Endothelial cell (in vitro differentiated cells): ENCODE measurements at regions not wholly inside any gene's neighbourhood (a gene's known extent, or its start where the extent isn't known, plus 50 kb on each side); places are given as distances from the start of the nearest gene placed in this dataset.

Source experiments
- DNase-seq: peaks from one replicate; pipeline ENCODE4 v3.0.0; 2021; ENCODE audit warnings: low spot score
- H3K27ac Mint-ChIP-seq: one replicate; pipeline ENCODE4 v1.8.0; 2021; ENCODE audit warnings: mixed read lengths, inconsistent platforms; ENCODE audit not compliant: unreplicated experiment
- H3K27me3 Mint-ChIP-seq: one replicate; pipeline ENCODE4 v1.8.0; 2021; ENCODE audit warnings: mild to moderate bottlenecking, moderate library complexity, mixed read lengths, inconsistent platforms; ENCODE audit not compliant: unreplicated experiment
- H3K36me3 Mint-ChIP-seq: one replicate; pipeline ENCODE4 v1.8.0; 2021; ENCODE audit warnings: mild to moderate bottlenecking, low read depth, mixed read lengths, inconsistent platforms; ENCODE audit not compliant: unreplicated experiment
- H3K4me1 Mint-ChIP-seq: one replicate; pipeline ENCODE4 v1.8.0; 2021; ENCODE audit warnings: mild to moderate bottlenecking, mixed read lengths, inconsistent platforms; ENCODE audit not compliant: unreplicated experiment
- H3K4me3 Mint-ChIP-seq: one replicate; pipeline ENCODE4 v1.8.0; 2021; ENCODE audit warnings: mild to moderate bottlenecking, mixed read lengths, inconsistent platforms; ENCODE audit not compliant: unreplicated experiment
- H3K9me3 Mint-ChIP-seq: one replicate; pipeline ENCODE4 v1.8.0; 2021; ENCODE audit warnings: mixed read lengths, inconsistent platforms; ENCODE audit not compliant: unreplicated experiment
- TF ChIP-seq, protein P1 (sequence below): fragments of 200-600 bp; sonication (generic); IDR thresholded peaks from one replicate; pipeline ENCODE4 v1.5.0; 2021; ENCODE audit warnings: antibody characterized with exemption; ENCODE audit not compliant: unreplicated experiment

DNA sequence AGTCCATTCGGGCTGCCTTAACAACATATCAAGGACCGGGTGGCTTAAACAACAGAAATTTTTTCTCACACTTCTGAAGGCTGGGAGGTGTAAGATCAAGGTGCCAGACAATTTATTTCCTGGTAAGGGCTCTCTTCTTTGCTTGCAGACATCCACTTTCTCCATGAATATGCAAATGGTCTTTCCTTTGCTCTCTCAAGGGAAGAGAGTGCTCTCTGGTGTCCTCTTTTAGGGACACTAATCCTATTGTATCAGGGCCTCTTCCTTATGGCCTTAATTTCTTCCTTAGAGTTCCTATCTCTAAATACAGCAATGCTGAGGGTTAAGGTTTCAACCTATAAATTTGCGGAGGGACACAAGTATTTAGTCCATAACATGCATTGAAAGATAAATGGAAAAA, 770.8 kb downstream of the DSC3 start:
- H3K4me1 Mint-ChIP-seq: peaks cover 2% of the 10 kb centered on the region
- DNase-seq: no peak
- no peaks in the 10 kb centered on the region for H3K9me3 Mint-ChIP-seq
- H3K4me3 Mint-ChIP-seq: no peak overlapping the region
- H3K36me3 Mint-ChIP-seq: no peaks in the 10 kb centered on the region
- no peak overlapping the region for H3K27ac Mint-ChIP-seq
- no peaks in the 10 kb centered on the region for H3K27me3 Mint-ChIP-seq
- TF ChIP-seq, protein P1, sequence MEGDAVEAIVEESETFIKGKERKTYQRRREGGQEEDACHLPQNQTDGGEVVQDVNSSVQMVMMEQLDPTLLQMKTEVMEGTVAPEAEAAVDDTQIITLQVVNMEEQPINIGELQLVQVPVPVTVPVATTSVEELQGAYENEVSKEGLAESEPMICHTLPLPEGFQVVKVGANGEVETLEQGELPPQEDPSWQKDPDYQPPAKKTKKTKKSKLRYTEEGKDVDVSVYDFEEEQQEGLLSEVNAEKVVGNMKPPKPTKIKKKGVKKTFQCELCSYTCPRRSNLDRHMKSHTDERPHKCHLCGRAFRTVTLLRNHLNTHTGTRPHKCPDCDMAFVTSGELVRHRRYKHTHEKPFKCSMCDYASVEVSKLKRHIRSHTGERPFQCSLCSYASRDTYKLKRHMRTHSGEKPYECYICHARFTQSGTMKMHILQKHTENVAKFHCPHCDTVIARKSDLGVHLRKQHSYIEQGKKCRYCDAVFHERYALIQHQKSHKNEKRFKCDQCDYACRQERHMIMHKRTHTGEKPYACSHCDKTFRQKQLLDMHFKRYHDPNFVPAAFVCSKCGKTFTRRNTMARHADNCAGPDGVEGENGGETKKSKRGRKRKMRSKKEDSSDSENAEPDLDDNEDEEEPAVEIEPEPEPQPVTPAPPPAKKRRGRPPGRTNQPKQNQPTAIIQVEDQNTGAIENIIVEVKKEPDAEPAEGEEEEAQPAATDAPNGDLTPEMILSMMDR: no peak

- Mint-ChIP-seq H3K27ac (no peak overlapping the region), H3K27me3 (no peaks in the 10 kb centered on the region), H3K36me3 (no peaks in the 10 kb centered on the region), H3K4me1 (no peaks in the 10 kb centered on the region), H3K4me3 (no peak overlapping the region), H3K9me3 (no peaks in the 10 kb centered on the region)
- TF ChIP-seq, protein P1: no peak
- DNase-seq: no peak
Observed at GRCh38 chr18:30265190-30265589, 777.4 kb downstream of the DSC3 start.

- Mint-ChIP-seq H3K4me1 (peaks cover 4% of the 10 kb centered on the region), H3K27me3 (no peaks in the 10 kb centered on the region), H3K27ac (no peak overlapping the region), H3K36me3 (no peaks in the 10 kb centered on the region), H3K4me3 (no peak overlapping the region), H3K9me3 (no peaks in the 10 kb centered on the region)
- DNase-seq: no peak
- TF ChIP-seq, protein P1: no peak
Observed at GRCh38 chr18:30254331-30254730, 788.2 kb downstream of the DSC3 start.

DNA sequence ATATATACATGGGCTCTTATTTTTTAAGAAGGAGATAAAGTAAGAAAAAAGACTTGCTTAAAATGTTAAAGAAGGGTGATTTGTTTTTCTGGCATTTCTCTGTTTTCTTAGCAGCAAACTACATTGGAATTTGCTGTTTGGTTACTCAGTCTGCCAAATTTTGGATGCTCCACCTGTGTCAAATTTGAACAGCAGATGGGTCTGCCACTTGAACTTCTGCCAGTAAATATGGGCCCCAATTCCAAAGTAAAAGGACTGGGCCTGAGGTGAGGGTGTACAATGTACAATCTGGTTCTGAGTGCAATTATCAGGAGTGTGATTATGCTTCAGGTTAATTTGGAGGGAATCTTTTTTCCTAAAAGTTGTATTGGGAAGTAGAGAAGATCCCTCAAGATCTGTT, 794.5 kb downstream of the DSC3 start:
- H3K9me3 Mint-ChIP-seq: no peaks in the 10 kb centered on the region
- no peak overlapping the region for H3K4me3 Mint-ChIP-seq
- H3K27ac Mint-ChIP-seq: no peak overlapping the region
- H3K4me1 Mint-ChIP-seq: no peaks in the 10 kb centered on the region
- no peaks in the 10 kb centered on the region for H3K27me3 Mint-ChIP-seq
- H3K36me3 Mint-ChIP-seq: no peaks in the 10 kb centered on the region
- TF ChIP-seq, protein P1: no peak
- DNase-seq: no peak

- Mint-ChIP-seq H3K27ac (no peak overlapping the region), H3K36me3 (no peaks in the 10 kb centered on the region), H3K4me3 (no peak overlapping the region), H3K9me3 (no peaks in the 10 kb centered on the region), H3K27me3 (no peaks in the 10 kb centered on the region), H3K4me1 (no peaks in the 10 kb centered on the region)
- DNase-seq: no peak
- TF ChIP-seq, protein P1: no peak
Observed at GRCh38 chr18:30245766-30246455, 796.6 kb downstream of the DSC3 start.
